PC-3 (cell line): ENCODE measurements at regions not wholly inside any gene's neighbourhood (a gene's known extent, or its start where the extent isn't known, plus 50 kb on each side); places are given as distances from the start of the nearest gene placed in this dataset.

Experiments used
- ATAC-seq: fragments of 200-7000 bp; cut with Tn5 transposase; 2 replicates; pipeline ENCODE4 v1.9.1; 2020; ENCODE audit warnings: mild to moderate bottlenecking, moderate library complexity
- BruUV-seq: library from RNA; stranded (reverse); fragments of 400-500 nt; replicated peaks from 2 replicates; lab custom pipeline; 2021; lab: Mats Ljungman, UMichigan
- CTCF ChIA-PET: fragments of 300-600 bp; sonication (Branson Sonifier 250); formaldehyde crosslinking; loops from one replicate; lab custom pipeline; 2022; ENCODE audit warnings: antibody characterized with exemption; lab: Charles Lee
- POLR2A ChIA-PET: fragments of 300-600 bp; sonication (Branson Sonifier 250); formaldehyde crosslinking; loops from one replicate; lab custom pipeline; 2022; ENCODE audit warnings: antibody characterized with exemption; ENCODE audit not compliant: unreplicated experiment; lab: Charles Lee
- DNase-seq: peaks from one replicate; pipeline ENCODE4 v3.0.0-alpha.2; 2015
- H2AFZ ChIP-seq: fragments of 300-600 bp; sonication (generic); 2 replicates; pipeline ENCODE4 v1.6.0; 2016; ENCODE audit warnings: antibody characterized with exemption, low read length
- H3F3A ChIP-seq: fragments of 300-600 bp; sonication (generic); one replicate; pipeline ENCODE4 v1.6.0; 2017; ENCODE audit warnings: antibody characterized with exemption, low read length, control low read depth, mild to moderate bottlenecking; ENCODE audit not compliant: unreplicated experiment
- H3K27ac ChIP-seq: fragments of 300-600 bp; sonication (generic); 2 replicates; pipeline ENCODE4 v1.5.1; 2016; ENCODE audit warnings: mild to moderate bottlenecking, low read length
- H3K27me3 ChIP-seq: fragments of 300-600 bp; sonication (generic); 2 replicates; pipeline ENCODE4 v1.6.1; 2016; ENCODE audit warnings: low read length, mixed read lengths
- H3K36me3 ChIP-seq: fragments of 300-600 bp; sonication (generic); 2 replicates; pipeline ENCODE4 v1.6.1; 2016; ENCODE audit warnings: low read depth, mixed run types, low read length, mixed read lengths
- H3K4me1 ChIP-seq: fragments of 300-600 bp; sonication (generic); 2 replicates; pipeline ENCODE4 v1.5.1; 2016; ENCODE audit warnings: low read length; ENCODE audit not compliant: insufficient read depth
- H3K4me2 ChIP-seq: fragments of 300-600 bp; sonication (generic); 2 replicates; pipeline ENCODE4 v1.6.0; 2016; ENCODE audit warnings: low read length
- H3K4me3 ChIP-seq: fragments of 300-600 bp; sonication (generic); 2 replicates; pipeline ENCODE4 v1.5.1; 2016; ENCODE audit warnings: mild to moderate bottlenecking, low read length, mixed read lengths
- H3K79me2 ChIP-seq: fragments of 300-600 bp; sonication (generic); 2 replicates; pipeline ENCODE4 v1.6.1; 2017; ENCODE audit warnings: low read length, mixed read lengths
- H3K9ac ChIP-seq: fragments of 300-600 bp; sonication (generic); 2 replicates; pipeline ENCODE4 v1.6.0; 2016; ENCODE audit warnings: mild to moderate bottlenecking, low read length
- H3K9me2 ChIP-seq: fragments of 300-600 bp; sonication (generic); replicated peaks from 2 replicates; pipeline ENCODE4 v1.6.1; 2016; ENCODE audit warnings: mixed run types, low read length, mixed read lengths
- H3K9me3 ChIP-seq: fragments of 300-600 bp; sonication (generic); 2 replicates; pipeline ENCODE4 v1.6.1; 2016; ENCODE audit warnings: low read length, mixed read lengths
- H4K20me1 ChIP-seq: fragments of 300-600 bp; sonication (generic); 2 replicates; pipeline ENCODE4 v1.6.1; 2016; ENCODE audit warnings: low read length, mixed read lengths
- CTCF ChIP-seq: fragments of 300-600 bp; sonication (generic); conservative IDR thresholded peaks from 2 replicates; pipeline ENCODE4 v1.5.1; 2017; ENCODE audit warnings: antibody characterized with exemption, low read depth, mild to moderate bottlenecking, low read length
- EZH2 ChIP-seq: fragments of 300-600 bp; sonication (generic); IDR thresholded peaks from one replicate; pipeline ENCODE4 v1.6.1; 2017; ENCODE audit warnings: antibody characterized with exemption, mild to moderate bottlenecking, low read length; ENCODE audit not compliant: unreplicated experiment
- EZH2phosphoT487 ChIP-seq: fragments of 300-600 bp; sonication (generic); IDR thresholded peaks from 2 replicates; pipeline ENCODE4 v1.6.1; 2018; ENCODE audit warnings: mild to moderate bottlenecking, antibody characterized with exemption, low read length, borderline replicate concordance
- intact Hi-C: fragments of 100-400 bp; cut with micrococcal nuclease; formaldehyde crosslinking; loops from 2 replicates; pipeline ENCODE4 v1.9.0; 2023

DNA sequence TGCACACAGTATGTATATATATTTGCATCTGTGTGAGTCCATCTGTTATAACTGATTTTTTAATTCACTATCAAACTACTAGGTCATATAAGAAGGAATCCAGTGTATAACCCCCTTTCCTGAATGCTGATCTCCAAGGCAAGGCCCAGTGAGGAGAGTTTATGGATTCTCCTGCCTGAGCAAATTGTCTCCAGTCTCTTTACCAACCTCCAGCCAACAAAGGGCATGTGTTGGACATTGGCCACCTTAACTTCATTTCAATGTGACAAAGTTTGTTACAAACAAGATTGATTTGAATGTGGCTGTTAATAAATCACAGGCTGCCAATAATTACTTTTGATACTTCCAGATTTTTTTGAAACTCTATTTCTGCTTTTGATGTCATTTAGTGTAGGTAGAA lies 191.6 kb downstream of the HAO1 start:
- H3K9me2 ChIP-seq = 0 out of 2 replicates have a peak, but pooled peaks cover 2% of the 10 kb centered on the region

DNA sequence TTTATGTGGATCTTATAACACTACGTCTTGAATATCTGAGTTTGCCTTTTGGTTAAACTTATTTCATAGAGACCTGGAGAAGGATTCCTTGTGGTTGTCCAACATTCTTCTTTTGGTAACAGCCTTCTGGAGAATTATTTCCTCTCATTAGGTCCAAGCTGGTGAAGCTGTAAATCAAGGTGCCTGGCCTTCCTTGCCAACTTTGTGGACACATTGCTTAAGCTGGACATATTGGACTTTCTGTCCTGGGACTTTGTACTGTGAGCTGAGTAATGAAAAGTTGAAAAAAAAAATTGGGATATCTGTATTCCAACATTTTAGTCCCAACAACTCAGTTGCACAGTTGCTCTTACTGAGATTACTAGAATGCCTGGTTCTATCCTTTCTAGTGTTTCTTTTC lies 186.2 kb downstream of the HAO1 start:
- Histone ChIP-seq H3F3A (no peaks in the 10 kb centered on the region), H3K4me2 (no peak overlapping the region), H3K36me3 (no peaks in the 10 kb centered on the region), H2AFZ (no peak overlapping the region), H3K4me3 (no peak overlapping the region), H3K27ac (no peak overlapping the region), H3K4me1 (no peaks in the 10 kb centered on the region), H3K9ac (no peak overlapping the region), H3K9me3 (no peaks in the 10 kb centered on the region), H3K79me2 (no peaks in the 10 kb centered on the region), H3K9me2 (0 out of 2 replicates have a peak, but pooled peaks cover 5% of the 10 kb centered on the region), H4K20me1 (no peaks in the 10 kb centered on the region), H3K27me3 (no peaks in the 10 kb centered on the region)
- intact Hi-C loops = no loop called here
- no TSS peak for BruUV-seq
- DNase-seq (no peak), ATAC-seq (no peak)
- ChIA-PET CTCF (no interaction called here), POLR2A (no interaction called here)
- TF ChIP-seq CTCF (no peak), EZH2 (no peak), EZH2phosphoT487 (no peak)

More for the DNA sequence above, 191.6 kb downstream of the HAO1 start:
- Histone ChIP-seq H3K27ac (no peak overlapping the region), H3K9ac (no peak overlapping the region), H4K20me1 (no peaks in the 10 kb centered on the region), H3K27me3 (no peaks in the 10 kb centered on the region), H3K36me3 (no peaks in the 10 kb centered on the region), H3F3A (no peaks in the 10 kb centered on the region), H3K9me3 (no peaks in the 10 kb centered on the region), H3K79me2 (no peaks in the 10 kb centered on the region), H3K4me3 (no peak overlapping the region), H3K4me2 (no peak overlapping the region), H2AFZ (no peak overlapping the region), H3K4me1 (no peaks in the 10 kb centered on the region)
- ChIA-PET CTCF (no interaction called here), POLR2A (no interaction called here)
- DNase-seq (no peak), ATAC-seq (no peak)
- no peak for TF ChIP-seq EZH2
- TF ChIP-seq CTCF = no peak
- no peak for TF ChIP-seq EZH2phosphoT487
- intact Hi-C loops = no loop called here
- no TSS peak for BruUV-seq

DNA sequence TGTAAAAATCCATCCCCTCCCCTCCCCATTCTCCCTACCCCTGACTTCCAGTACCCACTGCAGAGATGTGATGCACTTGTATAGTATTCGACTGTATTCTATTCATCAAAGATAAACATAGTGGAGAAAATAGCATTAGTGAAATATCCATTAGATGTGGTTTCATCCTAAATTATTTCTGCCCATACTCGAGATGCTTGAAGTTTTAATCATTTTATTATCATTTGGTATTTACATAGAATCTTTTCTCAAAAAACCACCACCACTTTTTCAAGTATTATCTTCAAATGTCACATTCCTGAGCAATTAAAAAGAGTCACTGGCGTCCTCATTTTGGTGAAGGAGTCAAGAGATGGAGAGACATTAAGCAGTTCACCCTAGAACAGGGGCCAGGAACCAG lies 181.9 kb downstream of the HAO1 start:
- H3K79me2 ChIP-seq = no peaks in the 10 kb centered on the region
- no peaks in the 10 kb centered on the region for H4K20me1 ChIP-seq
- no peaks in the 10 kb centered on the region for H3F3A ChIP-seq
- H3K27me3 ChIP-seq = no peaks in the 10 kb centered on the region
- no peaks in the 10 kb centered on the region for H3K9me3 ChIP-seq
- POLR2A ChIA-PET = no interaction called here
- H3K9ac ChIP-seq = no peak overlapping the region
- H2AFZ ChIP-seq = no peak overlapping the region
- no peak overlapping the region for H3K4me3 ChIP-seq
- BruUV-seq = no TSS peak
- no peak overlapping the region for H3K27ac ChIP-seq
- DNase-seq (no peak), ATAC-seq (no peak)
- TF ChIP-seq EZH2 = no peak
- no peak for TF ChIP-seq EZH2phosphoT487
- TF ChIP-seq CTCF = no peak
- intact Hi-C loops = no loop called here
- H3K9me2 ChIP-seq = 0 out of 2 replicates have a peak, but pooled peaks cover 5% of the 10 kb centered on the region
- no peaks in the 10 kb centered on the region for H3K4me1 ChIP-seq
- CTCF ChIA-PET = no interaction called here
- no peaks in the 10 kb centered on the region for H3K36me3 ChIP-seq
- H3K4me2 ChIP-seq = no peak overlapping the region
